Prostate gland (tissue), 2 donors: ENCODE measurements at regions not wholly inside any gene's neighbourhood (a gene's known extent, or its start where the extent isn't known, plus 50 kb on each side); places are given as distances from the start of the nearest gene placed in this dataset.

Experiments used
- DNase-seq: peaks from one replicate; pipeline ENCODE4 v3.0.0-alpha.2; 2019; ENCODE audit warnings: low spot score
- H3K27ac ChIP-seq, 2 donors: fragments of 200-600 bp; sonication (generic); 2 replicates each; pipeline ENCODE4 v1.5.1; 2017 to 2019
- H3K27me3 ChIP-seq: fragments of 200-600 bp; sonication (generic); replicated peaks from 2 replicates; pipeline ENCODE4 v1.5.1; 2019; ENCODE audit not compliant: insufficient read depth
- H3K36me3 ChIP-seq, 2 donors: fragments of 200-600 bp; sonication (generic); 1 replicate in 1 of 2; 2 replicates in 1 of 2; pipeline versions ENCODE4 v1.5.1 to v1.8.1; 2017 to 2019
- H3K4me1 ChIP-seq: fragments of 200-600 bp; sonication (generic); replicated peaks from 2 replicates; pipeline ENCODE4 v1.5.1; 2019
- H3K4me3 ChIP-seq, 2 donors: fragments of 200-600 bp; sonication (generic); 2 replicates each; pipeline ENCODE4 v1.5.1; 2017 to 2019
- H3K9me3 ChIP-seq: fragments of 200-600 bp; sonication (generic); 2 replicates; pipeline ENCODE4 v1.5.1; 2017
- POLR2A ChIP-seq: fragments of 450-650 bp; IDR thresholded peaks from one replicate; pipeline ENCODE4 v1.6.1; 2016; ENCODE audit warnings: antibody characterized with exemption, mild to moderate bottlenecking
- POLR2AphosphoS5 ChIP-seq: sonication (generic); formaldehyde crosslinking; IDR thresholded peaks from one replicate; pipeline ENCODE4 v1.6.1; 2017; ENCODE audit warnings: antibody characterized with exemption
- WGBS: methylation state at CpG from one replicate; pipeline ENCODE4 v1.1.5; 2018; 5-methylcytosine and 5-hydroxymethylcytosine counted together
- intact Hi-C: fragments of 100-400 bp; cut with DNase I; formaldehyde crosslinking; loops from one replicate; pipeline ENCODE4 v1.14.2; 2022
- TF ChIP-seq, protein P1 (sequence below), 4 experiments: fragments of 200-600 bp in 2 of 4; fragments of 450-650 bp in 2 of 4; sonication (generic) in 2 of 4; IDR thresholded peaks; 1 replicate in 3 of 4; 2 replicates in 1 of 4; pipeline ENCODE4 v1.5.1; 2016 to 2019; ENCODE audit warnings: antibody characterized with exemption in 4 of 4, mild to moderate bottlenecking in 2 of 4, moderate library complexity in 2 of 4

DNA sequence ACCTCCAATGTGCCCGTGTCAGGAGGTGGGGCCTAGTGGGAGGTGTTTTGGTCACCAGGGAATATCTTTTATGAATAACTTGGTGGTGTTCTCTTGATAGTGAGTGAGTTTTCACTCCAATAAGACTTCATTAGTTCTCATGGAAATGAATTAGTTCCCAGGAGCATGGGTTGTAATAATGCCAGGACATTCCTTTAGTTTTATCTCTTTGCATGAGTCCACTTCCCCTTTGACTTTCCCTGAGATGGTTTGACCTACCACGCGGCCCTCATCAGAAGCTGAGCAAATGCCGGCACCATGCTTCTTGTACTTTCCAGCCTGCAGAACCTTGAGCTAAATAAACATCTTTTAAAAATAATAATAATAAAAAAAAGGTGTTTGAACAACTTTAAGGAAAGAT, 112.9 kb upstream of the ACSL4 start:
- DNase-seq, result no peak
- Histone ChIP-seq H3K27ac (no peak overlapping the region), H3K4me3 (no peak overlapping the region), H3K27me3 (no peaks in the 10 kb centered on the region), H3K4me1 (no peaks in the 10 kb centered on the region), H3K9me3 (no peaks in the 10 kb centered on the region), H3K36me3 (no peaks in the 10 kb centered on the region)
- 86% methylated on average over 4 of the region's 4 CpGs for WGBS
- intact Hi-C loops, result no loop called here
- TF ChIP-seq, protein P1, sequence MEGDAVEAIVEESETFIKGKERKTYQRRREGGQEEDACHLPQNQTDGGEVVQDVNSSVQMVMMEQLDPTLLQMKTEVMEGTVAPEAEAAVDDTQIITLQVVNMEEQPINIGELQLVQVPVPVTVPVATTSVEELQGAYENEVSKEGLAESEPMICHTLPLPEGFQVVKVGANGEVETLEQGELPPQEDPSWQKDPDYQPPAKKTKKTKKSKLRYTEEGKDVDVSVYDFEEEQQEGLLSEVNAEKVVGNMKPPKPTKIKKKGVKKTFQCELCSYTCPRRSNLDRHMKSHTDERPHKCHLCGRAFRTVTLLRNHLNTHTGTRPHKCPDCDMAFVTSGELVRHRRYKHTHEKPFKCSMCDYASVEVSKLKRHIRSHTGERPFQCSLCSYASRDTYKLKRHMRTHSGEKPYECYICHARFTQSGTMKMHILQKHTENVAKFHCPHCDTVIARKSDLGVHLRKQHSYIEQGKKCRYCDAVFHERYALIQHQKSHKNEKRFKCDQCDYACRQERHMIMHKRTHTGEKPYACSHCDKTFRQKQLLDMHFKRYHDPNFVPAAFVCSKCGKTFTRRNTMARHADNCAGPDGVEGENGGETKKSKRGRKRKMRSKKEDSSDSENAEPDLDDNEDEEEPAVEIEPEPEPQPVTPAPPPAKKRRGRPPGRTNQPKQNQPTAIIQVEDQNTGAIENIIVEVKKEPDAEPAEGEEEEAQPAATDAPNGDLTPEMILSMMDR (IDR thresholded peaks at IDR 0.05), result no peak
- TF ChIP-seq POLR2A (no peak), POLR2AphosphoS5 (no peak)

DNA sequence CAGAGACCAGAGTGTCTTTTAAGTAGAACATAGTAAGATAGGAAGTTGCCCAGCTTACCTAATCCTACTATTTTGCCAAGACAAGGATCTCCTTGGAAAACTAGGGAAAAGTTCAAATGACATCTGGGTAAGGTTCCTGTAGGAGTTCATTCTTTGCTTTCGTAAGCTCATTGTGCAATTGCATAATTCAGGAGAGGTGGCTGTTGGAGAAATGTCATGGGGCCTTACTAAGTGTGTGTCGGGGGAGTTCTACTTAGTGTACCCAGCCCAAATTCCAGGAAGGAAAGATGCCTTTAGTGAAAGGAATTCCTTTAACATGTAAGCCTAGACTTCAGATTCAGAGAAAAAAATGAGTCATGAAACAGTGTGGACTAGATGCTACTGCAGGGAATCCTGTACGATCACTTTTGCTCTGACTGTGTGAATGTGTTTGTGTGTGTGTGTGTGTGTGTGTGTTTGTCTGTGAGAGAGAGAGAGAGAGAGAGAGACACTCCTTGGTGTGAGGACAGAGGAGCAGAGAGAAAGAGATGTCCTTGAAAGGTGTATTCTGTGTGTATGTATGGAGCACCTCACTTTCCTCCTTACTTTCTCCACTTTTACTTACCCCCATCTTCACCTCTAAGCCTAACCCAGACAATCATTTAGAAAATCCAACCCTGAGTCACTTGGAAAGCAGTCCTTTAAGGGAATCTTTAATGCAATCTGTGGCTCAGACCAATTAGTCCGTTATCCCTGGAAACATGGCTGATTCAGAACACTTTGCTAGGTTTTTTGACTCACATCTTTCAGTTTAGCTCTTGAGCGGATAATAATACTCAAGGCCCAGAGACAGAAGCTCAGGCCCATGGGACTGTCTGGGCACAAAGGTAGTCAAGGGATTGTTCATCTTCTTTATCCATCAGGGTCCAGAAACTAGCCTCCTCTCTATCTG, 114.5 kb upstream of the ACSL4 start:
- WGBS, result 80% methylated on average over 5 of the region's 5 CpGs
- no peak for DNase-seq

DNA sequence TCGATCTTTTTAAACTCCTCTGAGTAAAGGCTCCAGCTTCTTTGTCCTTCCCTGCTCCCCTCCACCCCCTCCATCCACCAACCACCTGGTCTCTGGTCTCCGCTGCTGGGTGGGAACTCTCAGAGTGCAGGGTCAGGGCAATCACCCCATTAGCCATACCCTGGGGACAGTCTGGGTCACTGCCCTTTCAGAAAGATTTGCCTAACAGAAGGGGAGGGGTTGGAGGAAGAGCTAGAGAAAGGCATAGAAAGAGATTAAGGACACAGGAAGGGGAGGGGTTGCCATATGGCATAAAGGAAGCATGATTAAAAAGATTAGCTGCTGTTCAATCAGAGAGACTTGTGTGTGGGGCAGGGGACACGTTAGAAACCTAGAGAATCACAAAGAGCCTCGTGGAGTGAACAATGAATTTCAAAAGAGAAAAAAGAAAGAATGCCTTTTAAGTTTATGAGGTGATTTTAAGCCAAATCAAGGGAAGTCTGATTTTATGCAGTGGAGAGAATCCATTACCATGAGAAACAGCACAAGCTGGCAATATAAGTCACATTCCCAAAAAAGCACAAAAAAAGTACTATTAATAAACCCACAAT, 115.5 kb upstream of the ACSL4 start:
- intact Hi-C loops, result no loop called here

More for the DNA sequence above, 114.5 kb upstream of the ACSL4 start:
- intact Hi-C loops, result no loop called here
- Histone ChIP-seq H3K4me1 (no peaks in the 10 kb centered on the region), H3K27me3 (no peaks in the 10 kb centered on the region), H3K27ac (no peak overlapping the region), H3K9me3 (no peaks in the 10 kb centered on the region), H3K36me3 (no peaks in the 10 kb centered on the region), H3K4me3 (no peak overlapping the region)
- TF ChIP-seq, protein P1 (IDR thresholded peaks at IDR 0.05), result no peak

DNA sequence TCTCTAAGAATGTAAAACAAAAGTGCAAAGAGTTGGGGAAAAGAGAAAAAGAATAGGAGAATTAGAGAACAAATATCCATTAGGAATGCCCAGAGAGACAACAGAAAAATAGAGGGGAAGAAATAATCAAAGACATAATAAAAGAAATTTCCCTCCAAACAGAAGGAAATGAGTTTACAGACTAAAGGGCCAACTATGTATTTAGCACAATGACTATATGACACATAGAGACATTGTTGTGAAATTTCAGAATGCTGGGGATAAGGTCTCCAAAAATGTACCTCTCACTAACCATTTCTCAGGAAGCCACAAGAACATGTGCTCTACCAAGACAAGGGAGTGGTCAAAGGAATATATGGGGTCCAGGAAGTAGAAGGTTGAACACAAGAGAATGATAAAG, 121.0 kb upstream of the ACSL4 start:
- TF ChIP-seq, protein P1 (IDR thresholded peaks at IDR 0.05), result no peak
- TF ChIP-seq POLR2AphosphoS5 (no peak), POLR2A (no peak)
- H3K9me3 ChIP-seq, result no peaks in the 10 kb centered on the region
- H3K4me3 ChIP-seq, result no peak overlapping the region
- intact Hi-C loops, result loop anchor here (10.0 kb wide), 2 partner anchors 139 to 369 kb away; partner anchors contain the start of gene GUCY2F
- DNase-seq, result no peak
- no peaks in the 10 kb centered on the region for H3K27me3 ChIP-seq
- H3K27ac ChIP-seq, result no peak overlapping the region
- no peaks in the 10 kb centered on the region for H3K36me3 ChIP-seq
- no peaks in the 10 kb centered on the region for H3K4me1 ChIP-seq

More for the DNA sequence above, 115.5 kb upstream of the ACSL4 start:
- H3K9me3 ChIP-seq, result no peaks in the 10 kb centered on the region
- H3K27me3 ChIP-seq, result no peaks in the 10 kb centered on the region
- H3K4me3 ChIP-seq, result no peak overlapping the region
- WGBS, result 28% methylated on average over 4 of the region's 4 CpGs
- no peaks in the 10 kb centered on the region for H3K36me3 ChIP-seq
- DNase-seq, result no peak
- TF ChIP-seq POLR2A (no peak), POLR2AphosphoS5 (no peak)
- TF ChIP-seq, protein P1 (IDR thresholded peaks at IDR 0.05), result no peak
- H3K4me1 ChIP-seq, result no peaks in the 10 kb centered on the region
- H3K27ac ChIP-seq, result no peak overlapping the region
